SW 1271 (cell line): ENCODE measurements at regions not wholly inside any gene's neighbourhood (a gene's known extent, or its start where the extent isn't known, plus 50 kb on each side); places are given as distances from the start of the nearest gene placed in this dataset.
"Not testable (repeated sequence)": the region's sequence is repeated elsewhere in the genome, so short reads cannot be mapped to it uniquely, and the experiment has no call there.

ENCODE experiments used
- DNase-seq, 2 experiments: peaks; one replicate each; lab custom pipeline; 2025; lab: John Stamatoyannopoulos, UW

GRCh38 chr3:68676136-68676535 is 256.2 kb downstream of the TAFA4 start:
- DNase-seq = no peak

GRCh38 chr3:68667346-68667745 is 265.0 kb downstream of the TAFA4 start:
- no peak for DNase-seq

GRCh38 chr3:68666429-68667136 is 265.8 kb downstream of the TAFA4 start:
- DNase-seq = no peak

DNA sequence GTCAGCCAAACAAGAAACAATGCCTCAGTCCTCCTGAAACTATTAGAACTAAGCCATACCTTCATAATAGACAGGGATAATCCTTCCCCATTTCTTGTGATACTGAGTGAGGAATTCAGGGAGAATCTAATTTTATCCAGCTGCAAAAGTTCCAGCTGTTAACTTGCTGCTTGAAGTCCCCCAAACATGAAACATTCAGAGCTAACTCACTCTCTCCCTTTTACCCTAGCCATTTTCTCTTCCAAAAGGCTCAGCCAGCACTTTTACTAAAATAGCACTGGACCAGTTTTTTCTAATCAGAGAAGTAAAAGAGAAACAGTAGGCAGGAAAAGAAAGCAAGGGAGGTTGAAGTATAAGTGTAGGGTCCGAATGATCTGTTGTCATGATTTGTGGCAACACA is 268.1 kb downstream of the TAFA4 start:
- no peak for DNase-seq

DNA sequence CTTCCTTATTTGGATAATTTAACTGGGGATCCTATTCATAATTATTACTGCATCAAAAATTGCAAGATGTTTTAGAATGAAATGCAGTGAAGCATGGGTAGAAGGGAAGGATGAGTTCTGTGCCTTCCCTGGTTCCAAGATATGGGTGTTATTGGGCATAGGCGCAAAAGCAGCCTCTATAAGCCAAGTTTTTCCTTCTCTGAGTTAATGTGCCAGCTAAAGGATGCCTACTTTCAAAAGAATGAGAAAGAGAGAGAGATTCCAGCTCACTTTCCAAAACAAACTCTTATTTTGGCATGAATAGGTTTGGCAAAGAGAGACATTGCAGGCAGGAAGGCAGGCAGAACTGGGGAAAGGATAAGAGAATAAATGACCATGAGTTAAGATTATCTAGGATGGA is 270.2 kb downstream of the TAFA4 start:
- no peak for DNase-seq

DNA sequence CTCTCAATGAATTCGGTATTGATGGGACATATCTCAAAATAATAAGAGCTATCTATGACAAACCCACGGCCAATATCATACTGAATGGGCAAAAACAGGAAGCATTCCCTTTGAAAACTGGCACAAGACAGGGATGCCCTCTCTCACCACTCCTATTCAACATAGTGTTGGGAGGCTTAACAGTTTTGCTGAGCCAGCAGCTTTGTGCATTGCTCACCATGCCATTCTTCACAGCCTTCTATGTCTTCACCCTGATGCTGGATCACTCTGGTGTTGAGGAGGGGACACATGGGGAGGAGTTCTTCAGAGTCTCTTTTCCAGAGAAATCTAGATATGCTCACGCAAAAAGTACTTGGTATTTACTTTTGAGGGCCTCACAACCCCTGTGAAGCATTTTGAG is 281.7 kb downstream of the TAFA4 start:
- not testable (repeated sequence) for DNase-seq

DNA sequence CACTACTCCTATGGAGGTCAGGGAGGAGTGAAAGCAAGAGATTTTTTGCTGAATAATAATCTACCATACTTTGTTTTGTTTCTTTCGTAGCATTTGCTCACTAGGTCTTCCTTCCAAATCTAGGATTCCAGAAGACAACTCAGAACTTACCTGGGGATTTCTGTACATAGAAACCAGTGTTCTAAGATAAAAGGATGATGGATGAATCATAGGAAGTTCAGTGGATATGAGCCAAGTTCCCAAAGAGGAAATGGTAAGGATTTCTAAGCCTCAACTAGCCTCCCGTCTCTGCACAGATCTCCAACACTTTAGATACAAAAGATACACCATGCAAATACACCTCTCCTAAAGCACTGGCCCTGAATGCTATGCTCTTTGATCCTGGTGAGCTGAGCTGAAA is 283.9 kb downstream of the TAFA4 start:
- no peak for DNase-seq

DNA sequence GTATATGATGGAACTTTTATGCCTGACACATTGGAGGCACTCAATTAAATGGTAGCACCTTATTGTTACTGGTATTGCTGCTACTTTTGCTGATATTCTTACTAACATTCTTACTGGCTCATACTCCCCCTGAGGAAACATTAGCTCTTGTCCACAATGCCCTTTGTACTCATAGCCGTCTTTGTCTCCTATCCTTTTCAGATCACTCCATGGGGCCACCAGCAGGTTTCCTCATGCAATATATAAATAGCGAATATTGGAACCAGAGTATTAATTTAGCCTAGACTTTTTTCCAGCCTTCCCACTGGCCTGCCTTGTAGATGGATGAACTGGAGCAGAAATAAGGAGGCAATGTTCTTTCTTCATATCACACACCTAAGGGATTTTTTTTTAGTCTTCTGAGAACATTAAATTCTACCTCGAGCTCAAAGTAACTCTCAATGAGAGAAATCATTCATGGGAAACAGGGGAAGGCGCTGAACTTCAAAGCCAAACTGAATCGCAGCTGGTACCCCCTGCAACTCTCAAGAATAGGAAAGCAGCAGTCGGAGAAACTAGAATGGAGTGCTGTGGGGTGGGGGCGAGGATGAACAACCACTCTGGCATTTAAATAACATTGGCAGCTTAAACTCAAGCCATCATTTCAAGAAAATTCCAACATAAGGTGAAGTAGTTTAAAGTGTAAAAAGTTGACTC is 300.3 kb downstream of the TAFA4 start:
- DNase-seq = no peak

GRCh38 chr3:68620211-68620610 is 312.1 kb downstream of the TAFA4 start:
- DNase-seq = no peak

GRCh38 chr3:68614087-68614486 is 318.3 kb downstream of the TAFA4 start:
- no peak for DNase-seq

DNA sequence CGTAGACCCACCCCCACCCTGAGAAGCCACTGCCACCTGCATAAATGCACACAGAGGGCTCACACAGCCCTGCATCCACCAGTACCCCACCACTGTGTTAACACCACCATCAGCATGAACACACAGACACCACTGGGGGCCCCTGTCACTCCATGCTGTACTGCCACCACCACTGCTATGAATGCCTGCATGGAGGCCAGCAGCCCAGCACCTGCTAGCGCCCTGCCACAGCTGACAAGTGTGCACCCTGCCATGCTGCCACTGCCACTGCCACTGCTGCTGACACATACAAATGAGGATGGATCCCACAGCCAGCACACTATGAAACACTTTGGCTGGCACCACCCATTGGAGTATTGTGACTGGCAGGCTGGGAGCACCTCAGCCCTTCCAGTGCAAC is 361.0 kb downstream of the TAFA4 start:
- no peak for DNase-seq

DNA sequence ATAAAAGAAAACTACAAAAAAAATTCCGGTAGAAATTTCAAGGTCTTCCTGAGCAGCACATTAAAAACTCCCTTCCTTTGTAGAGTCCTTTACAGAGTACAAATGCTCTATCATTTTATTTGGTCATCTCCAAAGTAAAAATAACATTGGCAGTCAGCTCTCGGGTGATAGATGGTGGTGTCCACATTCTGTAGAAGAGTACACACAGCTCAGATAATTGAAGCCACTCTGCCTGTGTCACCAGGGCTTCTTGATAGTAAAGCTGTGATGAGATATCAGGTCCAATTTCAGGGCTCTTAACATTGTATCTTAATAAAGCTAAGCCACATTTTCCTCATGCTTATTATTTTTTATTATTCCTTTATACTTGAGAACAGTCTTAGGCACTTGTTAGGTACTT is 371.6 kb downstream of the TAFA4 start:
- no peak for DNase-seq

DNA sequence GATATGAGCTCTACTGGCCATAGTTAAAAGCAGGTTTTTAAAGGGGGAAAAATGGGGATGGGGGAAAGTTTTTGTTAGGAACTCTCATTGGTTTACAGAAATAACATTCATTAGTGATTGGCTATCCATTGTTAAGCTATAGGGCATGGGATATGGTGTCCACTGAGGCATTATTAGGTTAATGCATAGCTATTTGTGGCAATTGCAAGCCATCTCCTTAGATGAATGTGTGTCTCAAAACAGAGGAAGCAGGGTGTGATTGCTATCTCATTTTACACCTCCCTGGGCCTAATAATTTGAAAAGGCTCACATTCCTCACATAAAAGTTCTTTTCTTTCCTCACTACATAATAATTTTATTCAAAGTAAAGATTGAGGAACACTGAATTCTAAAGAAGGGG is 396.6 kb downstream of the TAFA4 start:
- DNase-seq = no peak

DNA sequence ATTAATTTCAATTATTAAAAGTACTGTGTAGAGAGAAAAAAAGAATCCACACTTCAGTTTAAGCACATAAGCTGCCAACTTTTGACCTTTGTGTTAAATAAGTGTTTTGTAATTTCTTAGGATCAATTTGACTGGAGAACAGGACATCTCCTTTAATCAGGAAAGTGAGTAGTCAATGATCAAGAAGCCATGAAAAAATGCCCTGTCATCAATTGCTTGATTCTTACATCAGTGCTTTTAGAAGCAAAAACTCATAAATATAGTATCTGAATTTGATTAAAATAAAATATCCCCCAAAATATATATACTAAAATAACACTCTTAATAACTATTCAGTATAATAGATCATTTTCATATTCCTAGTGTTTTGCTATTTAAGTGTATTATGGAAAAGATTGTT is 409.0 kb downstream of the TAFA4 start:
- no peak for DNase-seq

DNA sequence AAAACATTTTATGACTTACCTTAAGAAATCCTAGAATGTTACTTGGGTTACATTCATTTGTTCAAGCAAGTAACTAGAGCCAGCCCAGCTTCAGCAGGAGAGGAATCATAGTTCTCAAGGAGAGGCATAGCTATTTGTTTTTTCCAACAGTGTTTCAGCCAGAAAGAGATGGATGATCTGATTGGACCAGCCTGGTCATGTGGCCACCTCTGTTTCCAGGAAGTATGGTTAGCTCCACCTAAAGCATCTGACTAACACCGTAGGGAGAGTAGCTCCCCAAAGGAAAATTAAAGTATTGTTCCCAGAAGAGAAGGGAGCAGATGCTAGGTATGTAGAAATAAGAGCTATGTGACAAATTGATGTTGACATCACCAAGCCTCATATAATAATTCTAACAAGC is 417.1 kb downstream of the TAFA4 start:
- DNase-seq = no peak

DNA sequence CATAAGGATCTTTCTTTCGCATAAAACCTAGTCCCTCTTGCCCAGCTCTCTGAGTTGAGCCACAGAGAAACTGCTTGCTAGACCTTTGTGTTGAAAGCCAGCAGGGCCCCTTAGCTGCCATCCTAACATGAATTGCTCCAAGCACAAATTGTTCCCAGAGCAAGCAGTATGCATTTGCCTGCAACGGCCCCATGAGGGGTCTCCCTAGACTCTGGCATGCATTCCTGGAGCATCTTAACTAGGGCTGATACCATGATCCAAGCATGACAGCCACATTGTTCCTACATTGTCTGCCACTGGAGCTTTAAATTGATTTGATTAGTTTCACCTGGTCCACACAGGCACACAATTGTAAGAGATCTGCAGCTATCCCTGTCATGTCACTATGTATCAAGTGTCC is 428.1 kb downstream of the TAFA4 start:
- DNase-seq = no peak

- not testable (repeated sequence) for DNase-seq
Observed at GRCh38 chr3:68485845-68486244, 446.5 kb downstream of the TAFA4 start.

GRCh38 chr3:68485051-68485450 is 447.3 kb downstream of the TAFA4 start:
- no peak for DNase-seq

DNA sequence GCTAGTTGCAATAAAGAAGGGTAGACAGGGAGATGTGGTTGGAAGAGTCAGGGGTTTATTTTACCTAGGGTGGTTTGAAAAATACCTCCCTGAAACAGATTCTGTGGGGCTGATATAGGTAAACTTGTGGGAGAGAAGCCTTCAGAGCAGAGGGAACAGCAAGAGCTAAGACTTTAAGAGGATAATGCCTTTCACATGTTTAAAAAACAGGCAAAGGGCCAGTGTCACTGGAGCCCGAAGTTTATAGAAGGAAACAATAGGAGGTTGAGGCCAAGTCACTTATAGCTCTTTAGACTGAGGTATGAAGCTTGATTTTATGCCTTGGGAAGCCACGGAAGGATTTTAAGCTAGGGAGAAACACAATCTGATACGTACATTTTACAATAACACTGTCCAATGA is 448.7 kb downstream of the TAFA4 start:
- DNase-seq = no peak

DNA sequence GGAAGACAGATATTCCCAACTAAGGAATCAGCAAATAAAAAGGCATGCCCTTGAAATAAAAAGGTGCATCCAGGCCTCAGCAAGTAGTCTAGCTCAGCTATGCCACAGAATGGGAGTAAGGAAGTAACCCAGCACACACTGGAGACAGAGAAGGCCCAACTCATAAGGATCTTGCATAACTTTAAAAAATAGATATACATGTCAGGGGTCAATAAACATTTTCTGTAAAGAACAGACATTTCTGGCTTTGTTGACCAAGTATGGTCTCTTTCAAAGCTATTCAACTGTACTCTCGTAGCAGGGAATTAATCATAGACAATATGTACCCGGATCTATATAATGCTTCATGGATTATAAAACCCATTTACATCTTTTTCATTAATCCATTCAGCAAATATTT is 449.3 kb downstream of the TAFA4 start:
- DNase-seq = no peak

DNA sequence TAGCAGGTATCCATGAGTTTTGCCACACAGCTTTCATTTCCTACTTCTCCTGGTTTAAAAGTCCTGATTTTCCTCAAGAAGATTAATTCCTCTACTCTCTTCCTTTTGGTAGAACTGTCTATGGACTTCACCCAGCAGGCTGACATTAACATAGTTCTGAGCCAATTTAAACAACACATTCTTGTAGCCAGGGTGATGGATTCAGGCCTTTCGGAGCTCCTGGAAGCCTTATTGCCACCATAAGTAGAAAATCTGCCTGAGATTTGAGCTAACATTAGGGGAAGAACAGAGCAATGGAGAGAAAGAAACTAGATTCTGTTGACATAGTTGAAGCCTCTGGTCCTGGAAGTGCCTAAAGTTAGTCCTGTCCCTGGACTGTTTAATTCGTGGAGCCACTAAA is 449.8 kb downstream of the TAFA4 start:
- no peak for DNase-seq

- DNase-seq = no peak
Observed at GRCh38 chr3:68479779-68480178, 452.6 kb downstream of the TAFA4 start.

- no peak for DNase-seq
Observed at GRCh38 chr3:68468695-68469375, 463.5 kb downstream of the TAFA4 start.
